Lower leg skin (tissue), 4 donors: ENCODE measurements at regions not wholly inside any gene's neighbourhood (a gene's known extent, or its start where the extent isn't known, plus 50 kb on each side); places are given as distances from the start of the nearest gene placed in this dataset.

Source experiments
- DNase-seq, 2 donors: peaks; one replicate each; pipeline ENCODE4 v3.0.0-alpha.2; 2019; ENCODE audit warnings: low spot score in 2 of 2
- H3K4me3 ChIP-seq: fragments of 200-600 bp; sonication (generic); 2 replicates; pipeline ENCODE4 v1.5.1; 2017; ENCODE audit warnings: mild to moderate bottlenecking, low read depth; ENCODE audit not compliant: poor library complexity, severe bottlenecking
- CTCF ChIP-seq, 3 donors: fragments of 450-650 bp; IDR thresholded peaks; one replicate each; pipeline ENCODE4 v1.5.1; 2016; ENCODE audit warnings: antibody characterized with exemption in 3 of 3, mild to moderate bottlenecking in 3 of 3, moderate library complexity in 2 of 3
- POLR2A ChIP-seq, 2 donors: fragments of 450-650 bp; IDR thresholded peaks; one replicate each; pipeline ENCODE4 v1.6.1; 2016 to 2017; ENCODE audit warnings: antibody characterized with exemption in 2 of 2, mild to moderate bottlenecking in 1 of 2, moderate library complexity in 1 of 2
- WGBS, 2 donors: methylation state at CpG; one replicate each; pipeline ENCODE4 v1.1.5; 2018; 5-methylcytosine and 5-hydroxymethylcytosine counted together
- intact Hi-C: fragments of 100-400 bp; cut with DNase I; formaldehyde crosslinking; loops from one replicate; pipeline ENCODE4 v1.15.0; 2023; ENCODE audit warnings: low total_unique reads

- no peak overlapping the region for H3K4me3 ChIP-seq
- DNase-seq: no peak
- intact Hi-C loops: loop anchor here (5.0 kb wide), 1 partner anchor 412 kb away; no protein-coding TSS in a partner anchor
- TF ChIP-seq CTCF (IDR thresholded peaks at IDR 0.05) (no peak), POLR2A (IDR thresholded peaks at IDR 0.05) (no peak)
These were observed 107.9 kb upstream of the CDH20 start for GRCh38 chr18:61225336-61225735.

- H3K4me3 ChIP-seq: no peak overlapping the region
- TF ChIP-seq CTCF (IDR thresholded peaks at IDR 0.05): no peak
- no peak for TF ChIP-seq POLR2A (IDR thresholded peaks at IDR 0.05)
- WGBS, 2 donors: 48 to 52% methylated on average over 7 of the region's 7 CpGs
- intact Hi-C loops: no loop called here
- no peak for DNase-seq
These were observed 96.7 kb upstream of the CDH20 start for GRCh38 chr18:61236356-61237057.

GRCh38 chr18:61237529-61237928 is 95.7 kb upstream of the CDH20 start:
- no peak overlapping the region for H3K4me3 ChIP-seq
- WGBS, 2 donors: 82 to 92% methylated on average over 7 of the region's 7 CpGs
- TF ChIP-seq POLR2A (IDR thresholded peaks at IDR 0.05) (no peak), CTCF (IDR thresholded peaks at IDR 0.05) (no peak)
- DNase-seq: no peak
- intact Hi-C loops: no loop called here

GRCh38 chr18:61239051-61239450 is 94.2 kb upstream of the CDH20 start:
- no peak overlapping the region for H3K4me3 ChIP-seq
- TF ChIP-seq CTCF (IDR thresholded peaks at IDR 0.05): no peak
- no peak for TF ChIP-seq POLR2A (IDR thresholded peaks at IDR 0.05)
- intact Hi-C loops: no loop called here
- no peak for DNase-seq
- WGBS, 2 donors: 77 to 85% methylated on average over 5 of the region's 5 CpGs

- intact Hi-C loops: no loop called here
- WGBS, 2 donors: 82 to 84% methylated on average over 5 of the region's 5 CpGs
- TF ChIP-seq CTCF (IDR thresholded peaks at IDR 0.05) (no peak), POLR2A (IDR thresholded peaks at IDR 0.05) (no peak)
- DNase-seq: no peak
- no peak overlapping the region for H3K4me3 ChIP-seq
These were observed 91.9 kb upstream of the CDH20 start for GRCh38 chr18:61241260-61241853.

- 89 to 94% methylated on average over 3 of the region's 3 CpGs for WGBS, 2 donors
- TF ChIP-seq CTCF (IDR thresholded peaks at IDR 0.05) (no peak), POLR2A (IDR thresholded peaks at IDR 0.05) (no peak)
- H3K4me3 ChIP-seq: no peak overlapping the region
- intact Hi-C loops: no loop called here
- DNase-seq: no peak
These were observed 88.6 kb upstream of the CDH20 start for GRCh38 chr18:61244632-61245031.
